LNCAP (cell line): ENCODE measurements at regions not wholly inside any gene's neighbourhood (a gene's known extent, or its start where the extent isn't known, plus 50 kb on each side); places are given as distances from the start of the nearest gene placed in this dataset.

ENCODE experiments used
- CTCF ChIP-seq: fragments of 450-650 bp; IDR thresholded peaks from 2 replicates; pipeline ENCODE4 v1.5.1; 2017; ENCODE audit warnings: mild to moderate bottlenecking

- TF ChIP-seq CTCF: no peak
Measured at GRCh38 chr2:2662847-2663356, 331.8 kb upstream of the MYT1L start.

- no peak for TF ChIP-seq CTCF
Measured at GRCh38 chr2:2662037-2662846, 331.2 kb upstream of the MYT1L start.

- no peak for TF ChIP-seq CTCF
Measured at GRCh38 chr2:2660789-2661355, 329.8 kb upstream of the MYT1L start.

GRCh38 chr2:2657121-2657962, 326.3 kb upstream of the MYT1L start:
- TF ChIP-seq CTCF: no peak

GRCh38 chr2:2656115-2657011, 325.3 kb upstream of the MYT1L start:
- TF ChIP-seq CTCF: no peak

- no peak for TF ChIP-seq CTCF
Measured at GRCh38 chr2:2655453-2656114, 324.5 kb upstream of the MYT1L start.
